ENCODE measurements at regions not wholly inside any gene's neighbourhood (a gene's known extent, or its start where the extent isn't known, plus 50 kb on each side); places are given as distances from the start of the nearest gene placed in this dataset.

DNA sequence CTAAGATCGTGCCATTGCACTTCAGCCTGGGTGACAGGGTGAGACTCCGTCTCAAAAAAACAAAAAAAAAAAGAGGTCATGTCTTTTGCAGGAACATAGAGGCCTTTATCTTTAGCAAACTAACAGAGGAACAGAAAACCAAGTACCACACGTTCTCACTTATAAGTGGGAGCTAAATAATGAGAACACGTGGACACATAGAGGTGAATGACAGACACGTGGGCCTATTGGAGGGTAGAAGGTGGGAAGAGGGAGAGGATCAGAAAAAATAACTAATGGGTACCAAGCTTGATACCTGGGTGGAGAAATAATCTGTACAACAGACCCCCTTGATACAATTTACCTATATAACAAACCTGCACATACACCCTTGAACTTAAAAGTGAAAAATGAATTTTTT is 401.4 kb upstream of the NAALADL2 start:
- TF ChIP-seq, protein P1, sequence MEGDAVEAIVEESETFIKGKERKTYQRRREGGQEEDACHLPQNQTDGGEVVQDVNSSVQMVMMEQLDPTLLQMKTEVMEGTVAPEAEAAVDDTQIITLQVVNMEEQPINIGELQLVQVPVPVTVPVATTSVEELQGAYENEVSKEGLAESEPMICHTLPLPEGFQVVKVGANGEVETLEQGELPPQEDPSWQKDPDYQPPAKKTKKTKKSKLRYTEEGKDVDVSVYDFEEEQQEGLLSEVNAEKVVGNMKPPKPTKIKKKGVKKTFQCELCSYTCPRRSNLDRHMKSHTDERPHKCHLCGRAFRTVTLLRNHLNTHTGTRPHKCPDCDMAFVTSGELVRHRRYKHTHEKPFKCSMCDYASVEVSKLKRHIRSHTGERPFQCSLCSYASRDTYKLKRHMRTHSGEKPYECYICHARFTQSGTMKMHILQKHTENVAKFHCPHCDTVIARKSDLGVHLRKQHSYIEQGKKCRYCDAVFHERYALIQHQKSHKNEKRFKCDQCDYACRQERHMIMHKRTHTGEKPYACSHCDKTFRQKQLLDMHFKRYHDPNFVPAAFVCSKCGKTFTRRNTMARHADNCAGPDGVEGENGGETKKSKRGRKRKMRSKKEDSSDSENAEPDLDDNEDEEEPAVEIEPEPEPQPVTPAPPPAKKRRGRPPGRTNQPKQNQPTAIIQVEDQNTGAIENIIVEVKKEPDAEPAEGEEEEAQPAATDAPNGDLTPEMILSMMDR (IDR thresholded peaks at IDR 0.05 in 4 of 5, conservative IDR thresholded peaks at IDR 0.05 in 1 of 5) = no peak
- no peak for TF ChIP-seq POLR2A (IDR thresholded peaks at IDR 0.05)

All from gastrocnemius medialis (tissue), 4 donors.